ENCODE measurements at regions not wholly inside any gene's neighbourhood (a gene's known extent, or its start where the extent isn't known, plus 50 kb on each side); places are given as distances from the start of the nearest gene placed in this dataset.

DNA sequence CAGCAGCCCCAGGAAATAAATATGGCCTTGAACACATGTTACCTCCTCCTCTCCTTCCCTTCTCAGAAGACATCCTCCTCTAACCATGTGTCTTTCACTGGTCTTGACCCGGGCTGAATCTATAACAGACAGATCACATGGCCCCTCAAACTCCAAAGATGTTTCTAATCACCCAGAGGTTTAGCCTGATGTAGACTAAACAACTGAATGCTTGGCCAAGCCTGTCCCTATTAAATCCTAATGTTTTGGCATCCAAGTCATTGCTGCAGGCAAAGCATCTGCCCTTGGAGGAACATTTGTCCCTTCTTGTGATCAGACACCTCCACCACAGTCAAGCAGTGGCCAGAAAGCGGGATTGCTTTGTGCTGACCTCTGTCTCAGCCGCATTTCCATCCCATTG is 65.5 kb downstream of the ANKRD60 start:
- intact Hi-C loops (cut with micrococcal nuclease), result no loop called here
- DNase-seq, result no peak

DNA sequence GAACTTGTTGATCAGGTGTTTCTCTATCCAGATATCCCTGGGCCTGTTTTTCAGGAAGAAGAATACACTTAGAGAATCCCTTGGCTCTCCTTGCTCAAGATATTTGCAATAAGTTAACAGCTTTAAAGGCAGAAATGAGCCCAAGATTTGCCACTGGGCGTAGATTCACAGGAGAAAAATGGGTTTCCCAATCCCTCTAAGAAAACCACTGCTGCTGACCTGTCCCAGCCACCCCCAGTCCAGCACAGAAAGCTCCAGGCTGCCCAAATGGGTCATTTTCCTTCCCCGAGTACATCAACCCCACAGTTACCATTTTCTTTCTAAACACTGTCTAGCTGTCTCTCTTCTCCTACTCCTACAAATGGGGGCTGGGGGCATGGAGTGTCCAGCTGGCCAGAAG is 67.3 kb downstream of the ANKRD60 start:
- CTCF ChIA-PET (ENCODE audit: partially characterized antibody), result interaction anchor here (1.1 to 1.2 kb wide), 2 partner anchors 9 to 19 kb away, joined by 3 read pairs; no protein-coding TSS in a partner anchor
- Histone ChIP-seq H3K27me3 (ENCODE audit: insufficient read depth, low read length) (no peaks in the 10 kb centered on the region), H3K4me3 (ENCODE audit: low read length in 2 of 2) (no peak overlapping the region), H3K9me3 (ENCODE audit: control insufficient read depth in 1 of 2, low read length in 2 of 2) (no peaks in the 10 kb centered on the region), H3K4me1 (ENCODE audit: insufficient read depth, low read length) (no peaks in the 10 kb centered on the region), H3K36me3 (ENCODE audit: insufficient read depth, low read length) (no peaks in the 10 kb centered on the region), H3K27ac (ENCODE audit: low read depth, low read length) (no peak overlapping the region)
- Mint-ChIP-seq H3K36me3 (no peaks in the 10 kb centered on the region), H3K4me1 (no peaks in the 10 kb centered on the region), H3K4me3 (no peak overlapping the region), H3K27me3 (peaks cover 3 to 11% of the 10 kb centered on the region in 2 donors), H3K27ac (no peak overlapping the region), H3K9me3 (no peaks in the 10 kb centered on the region)
- no peak for DNase-seq
- POLR2A ChIA-PET (ENCODE audit: partially characterized antibody), result no interaction called here
- intact Hi-C loops (cut with micrococcal nuclease), result no loop called here

More for the DNA sequence above, 65.5 kb downstream of the ANKRD60 start:
- Histone ChIP-seq H3K27me3 (ENCODE audit: insufficient read depth, low read length) (no peaks in the 10 kb centered on the region), H3K9me3 (ENCODE audit: control insufficient read depth in 1 of 2, low read length in 2 of 2) (no peaks in the 10 kb centered on the region), H3K27ac (ENCODE audit: low read depth, low read length) (no peak overlapping the region), H3K4me1 (ENCODE audit: insufficient read depth, low read length) (no peaks in the 10 kb centered on the region), H3K4me3 (ENCODE audit: low read length in 2 of 2) (no peak overlapping the region), H3K36me3 (ENCODE audit: insufficient read depth, low read length) (no peaks in the 10 kb centered on the region)
- CTCF ChIA-PET (ENCODE audit: partially characterized antibody), result no interaction called here
- Mint-ChIP-seq H3K36me3 (no peaks in the 10 kb centered on the region), H3K9me3 (no peaks in the 10 kb centered on the region), H3K27ac (no peak overlapping the region), H3K4me3 (no peak overlapping the region), H3K4me1 (no peaks in the 10 kb centered on the region), H3K27me3 (peaks cover 3 to 6% of the 10 kb centered on the region in 2 donors)
- POLR2A ChIA-PET (ENCODE audit: partially characterized antibody), result no interaction called here

DNA sequence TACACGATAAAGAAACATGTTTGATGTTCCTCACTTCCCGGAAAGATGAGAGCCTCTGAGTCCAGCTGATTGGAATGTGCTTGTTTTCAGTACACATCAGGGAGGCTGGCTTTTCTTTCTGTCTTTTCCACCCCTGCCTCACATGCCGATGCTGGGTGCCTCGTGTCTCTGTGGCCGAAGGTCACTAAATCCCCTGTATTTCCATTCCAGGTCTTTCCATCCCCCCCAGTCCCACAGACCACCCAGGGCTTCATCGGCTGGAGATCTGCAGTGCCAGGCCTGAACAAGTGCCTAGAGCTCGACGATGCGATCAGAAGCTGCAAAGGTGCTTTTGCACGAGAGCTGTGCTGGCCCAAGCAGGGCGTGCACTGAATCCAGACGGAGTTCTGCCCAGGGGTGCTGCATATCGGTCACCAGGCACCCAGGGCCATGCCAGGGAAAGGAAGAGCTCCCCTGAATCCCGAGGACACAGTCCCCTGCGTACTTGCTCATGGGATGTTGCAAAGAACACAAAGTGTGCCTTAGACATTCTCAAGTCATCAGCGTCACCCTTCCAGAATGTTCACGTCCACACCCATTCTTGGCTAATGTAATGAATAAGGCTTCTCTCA is 67.9 kb downstream of the ANKRD60 start:
- no peak overlapping the region for H3K4me3 ChIP-seq (ENCODE audit: low read length in 2 of 2)
- Mint-ChIP-seq H3K9me3 (no peaks in the 10 kb centered on the region), H3K4me1 (no peaks in the 10 kb centered on the region), H3K36me3 (no peaks in the 10 kb centered on the region), H3K27ac (no peak overlapping the region), H3K27me3 (peaks cover 3 to 11% of the 10 kb centered on the region in 2 donors), H3K4me3 (no peak overlapping the region)
- ChIA-PET CTCF (ENCODE audit: partially characterized antibody) (interaction anchor here (1.2 kb wide), 1 partner anchor 10 kb away, joined by 3 read pairs; no protein-coding TSS in a partner anchor), POLR2A (ENCODE audit: partially characterized antibody) (no interaction called here)
- no peak overlapping the region for H3K27ac ChIP-seq (ENCODE audit: low read depth, low read length)
- H3K4me1 ChIP-seq (ENCODE audit: insufficient read depth, low read length), result no peaks in the 10 kb centered on the region
- no peaks in the 10 kb centered on the region for H3K36me3 ChIP-seq (ENCODE audit: insufficient read depth, low read length)
- intact Hi-C loops (cut with micrococcal nuclease), result no loop called here
- no peaks in the 10 kb centered on the region for H3K27me3 ChIP-seq (ENCODE audit: insufficient read depth, low read length)
- H3K9me3 ChIP-seq (ENCODE audit: control insufficient read depth in 1 of 2, low read length in 2 of 2), result no peaks in the 10 kb centered on the region
- DNase-seq, result no peak

DNA sequence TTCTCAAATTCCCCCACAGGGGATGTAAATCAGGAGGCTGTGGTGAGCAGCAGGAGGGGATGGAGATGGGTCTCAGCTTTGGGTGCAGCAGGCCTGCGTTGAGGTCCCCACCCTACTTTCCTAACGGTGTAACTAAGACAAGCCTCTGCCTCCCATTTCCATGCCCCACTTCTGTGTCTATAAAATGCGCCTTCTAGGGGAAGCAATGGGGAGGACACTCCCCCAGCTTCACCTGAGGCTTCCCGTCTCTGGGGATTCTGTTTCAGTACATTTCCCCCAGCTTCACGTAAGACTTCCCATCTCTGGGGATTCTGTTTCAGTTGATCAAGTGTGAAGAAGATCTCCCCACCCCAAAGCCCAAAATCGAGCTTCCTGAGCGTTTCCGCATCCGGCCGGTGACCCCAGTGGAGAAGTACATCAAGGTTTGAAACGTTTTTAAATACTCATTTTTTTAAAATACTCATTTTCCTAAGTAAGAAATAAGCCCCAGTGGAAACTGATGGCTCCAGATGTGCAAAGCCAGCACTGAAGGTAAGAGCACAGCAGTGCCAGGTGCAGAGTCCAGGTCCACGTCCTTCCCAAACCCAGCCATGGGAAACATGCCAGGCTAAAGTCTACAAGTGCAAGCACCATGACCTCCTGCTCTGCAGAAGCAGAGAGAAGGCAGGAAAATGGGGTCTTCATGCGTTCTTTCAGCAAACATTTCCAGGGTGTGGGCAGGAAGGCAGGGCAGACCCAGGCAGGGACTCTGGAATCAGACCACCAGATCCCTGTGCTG is 73.1 kb downstream of the ANKRD60 start:
- Mint-ChIP-seq H3K4me1 (no peaks in the 10 kb centered on the region), H3K27ac (no peak overlapping the region), H3K27me3 (peaks cover 15 to 24% of the 10 kb centered on the region in 2 donors), H3K9me3 (no peaks in the 10 kb centered on the region), H3K4me3 (no peak overlapping the region), H3K36me3 (no peaks in the 10 kb centered on the region)
- intact Hi-C loops (cut with micrococcal nuclease), result no loop called here
- ChIA-PET CTCF (ENCODE audit: partially characterized antibody) (interaction anchor here (0.9 kb wide), 1 partner anchor 501 kb away, joined by 3 read pairs; no protein-coding TSS in a partner anchor), POLR2A (ENCODE audit: partially characterized antibody) (no interaction called here)
- no peak for DNase-seq
- no peak overlapping the region for H3K4me3 ChIP-seq (ENCODE audit: low read length in 2 of 2)
- no peaks in the 10 kb centered on the region for H3K9me3 ChIP-seq (ENCODE audit: control insufficient read depth in 1 of 2, low read length in 2 of 2)
- H3K27ac ChIP-seq (ENCODE audit: low read depth, low read length), result no peak overlapping the region
- no peaks in the 10 kb centered on the region for H3K36me3 ChIP-seq (ENCODE audit: insufficient read depth, low read length)
- no peaks in the 10 kb centered on the region for H3K27me3 ChIP-seq (ENCODE audit: insufficient read depth, low read length)
- no peaks in the 10 kb centered on the region for H3K4me1 ChIP-seq (ENCODE audit: insufficient read depth, low read length)

DNA sequence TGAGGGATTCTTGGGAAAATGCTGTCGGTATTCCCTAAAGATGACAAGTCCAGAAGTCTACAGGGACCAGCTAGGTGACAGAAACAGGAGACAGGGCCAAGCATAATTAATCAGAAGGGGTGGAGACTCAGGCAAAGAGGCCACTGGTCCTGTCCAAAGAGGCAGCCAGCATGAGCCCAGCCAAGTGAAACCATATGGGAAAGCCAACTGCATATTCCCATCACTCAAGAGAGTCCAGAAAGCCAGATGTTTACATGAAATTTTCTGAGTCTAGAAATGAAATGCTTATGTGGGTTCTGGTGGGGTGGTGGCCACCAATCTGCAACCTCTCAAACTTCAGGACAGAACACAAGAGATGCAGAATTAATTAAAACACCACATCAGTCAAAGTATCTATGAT is 74.3 kb downstream of the ANKRD60 start:
- POLR2A ChIA-PET (ENCODE audit: partially characterized antibody), result no interaction called here
- H3K27me3 Mint-ChIP-seq, result peaks cover 20 to 32% of the 10 kb centered on the region in 2 donors
- Histone ChIP-seq H3K4me1 (ENCODE audit: insufficient read depth, low read length) (no peaks in the 10 kb centered on the region), H3K4me3 (ENCODE audit: low read length in 2 of 2) (no peak overlapping the region), H3K27ac (ENCODE audit: low read depth, low read length) (no peak overlapping the region), H3K36me3 (ENCODE audit: insufficient read depth, low read length) (no peaks in the 10 kb centered on the region), H3K27me3 (ENCODE audit: insufficient read depth, low read length) (no peaks in the 10 kb centered on the region), H3K9me3 (ENCODE audit: control insufficient read depth in 1 of 2, low read length in 2 of 2) (no peaks in the 10 kb centered on the region)
- no peak overlapping the region for H3K4me3 Mint-ChIP-seq
- DNase-seq, result no peak
- H3K4me1 Mint-ChIP-seq, result peaks cover 0 to 2% (median 0%) of the 10 kb centered on the region in 4 donors
- no peaks in the 10 kb centered on the region for H3K9me3 Mint-ChIP-seq
- CTCF ChIA-PET (ENCODE audit: partially characterized antibody), result interaction anchor here (0.9 kb wide), 1 partner anchor 500 kb away, joined by 3 read pairs; no protein-coding TSS in a partner anchor
- H3K27ac Mint-ChIP-seq, result no peak overlapping the region
- no peaks in the 10 kb centered on the region for H3K36me3 Mint-ChIP-seq
- intact Hi-C loops (cut with micrococcal nuclease), result no loop called here

DNA sequence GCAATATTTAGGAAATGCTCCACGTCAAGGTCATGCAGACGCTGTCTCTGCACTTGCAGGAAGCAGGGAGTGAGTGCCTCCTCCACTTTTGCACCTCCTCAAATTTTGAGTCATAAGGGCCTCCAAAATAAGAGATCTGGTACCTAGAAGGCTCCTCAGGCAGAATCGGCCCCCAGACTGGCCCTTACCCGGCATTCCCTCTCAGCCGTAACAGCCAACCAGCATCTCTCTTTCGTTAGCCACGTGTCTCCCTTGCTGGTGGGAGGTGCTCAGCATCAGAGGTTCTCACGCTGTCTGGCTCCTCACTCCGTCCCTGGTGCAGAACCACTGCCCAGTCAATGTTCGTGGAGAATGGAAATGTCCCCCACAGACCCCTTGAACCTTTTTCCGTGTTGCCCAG is 75.3 kb downstream of the ANKRD60 start:
- Histone ChIP-seq H3K36me3 (ENCODE audit: insufficient read depth, low read length) (no peaks in the 10 kb centered on the region), H3K4me3 (ENCODE audit: low read length in 2 of 2) (no peak overlapping the region), H3K27me3 (ENCODE audit: insufficient read depth, low read length) (no peaks in the 10 kb centered on the region), H3K9me3 (ENCODE audit: control insufficient read depth in 1 of 2, low read length in 2 of 2) (no peaks in the 10 kb centered on the region), H3K27ac (ENCODE audit: low read depth, low read length) (no peak overlapping the region), H3K4me1 (ENCODE audit: insufficient read depth, low read length) (no peaks in the 10 kb centered on the region)
- Mint-ChIP-seq H3K4me3 (no peak overlapping the region), H3K27me3 (peaks cover 28 to 38% of the 10 kb centered on the region in 2 donors), H3K9me3 (no peaks in the 10 kb centered on the region), H3K27ac (no peak overlapping the region), H3K36me3 (no peaks in the 10 kb centered on the region), H3K4me1 (peaks cover 0 to 2% (median 0%) of the 10 kb centered on the region in 4 donors)
- POLR2A ChIA-PET (ENCODE audit: partially characterized antibody), result no interaction called here
- DNase-seq, result no peak
- intact Hi-C loops (cut with micrococcal nuclease), result no loop called here
- CTCF ChIA-PET (ENCODE audit: partially characterized antibody), result no interaction called here

DNA sequence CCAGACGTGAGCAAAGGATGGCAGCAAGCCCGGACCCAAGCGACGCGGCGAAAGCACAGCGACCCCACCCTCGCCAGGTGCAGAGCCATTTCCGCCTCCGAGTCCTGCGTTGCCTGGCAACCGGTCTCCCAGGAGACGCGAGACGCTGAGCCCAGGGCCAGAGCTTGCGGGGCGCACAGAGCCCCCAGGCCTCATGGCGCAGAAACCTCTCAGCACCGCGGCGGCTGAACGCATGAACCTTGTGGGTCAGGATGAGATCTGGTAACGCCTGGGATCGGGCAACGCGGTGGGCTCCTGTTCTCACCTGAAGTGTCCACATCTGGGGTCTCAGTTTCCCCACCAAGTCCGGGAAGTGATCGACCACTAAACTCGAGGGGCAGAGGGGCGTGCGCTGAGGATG is 77.7 kb downstream of the ANKRD60 start:
- no peaks in the 10 kb centered on the region for H3K27me3 ChIP-seq (ENCODE audit: insufficient read depth, low read length)
- H3K27me3 Mint-ChIP-seq, result peaks cover 29 to 33% of the 10 kb centered on the region in 2 donors
- H3K36me3 Mint-ChIP-seq, result no peaks in the 10 kb centered on the region
- H3K9me3 Mint-ChIP-seq, result peaks cover 0 to 3% (median 0%) of the 10 kb centered on the region in 8 donors
- no peaks in the 10 kb centered on the region for H3K9me3 ChIP-seq (ENCODE audit: control insufficient read depth in 1 of 2, low read length in 2 of 2)
- intact Hi-C loops (cut with micrococcal nuclease), result no loop called here
- H3K4me3 ChIP-seq (ENCODE audit: low read length in 2 of 2), result no peak overlapping the region
- POLR2A ChIA-PET (ENCODE audit: partially characterized antibody), result no interaction called here
- no peak overlapping the region for H3K27ac Mint-ChIP-seq
- no peaks in the 10 kb centered on the region for H3K36me3 ChIP-seq (ENCODE audit: insufficient read depth, low read length)
- CTCF ChIA-PET (ENCODE audit: partially characterized antibody), result no interaction called here
- no peak overlapping the region for H3K4me3 Mint-ChIP-seq
- H3K4me1 ChIP-seq (ENCODE audit: insufficient read depth, low read length), result no peaks in the 10 kb centered on the region
- H3K27ac ChIP-seq (ENCODE audit: low read depth, low read length), result no peak overlapping the region
- no peak for DNase-seq
- H3K4me1 Mint-ChIP-seq, result peaks cover 0 to 2% (median 0%) of the 10 kb centered on the region in 4 donors
